ENCODE measurements at regions not wholly inside any gene's neighbourhood (a gene's known extent, or its start where the extent isn't known, plus 50 kb on each side); places are given as distances from the start of the nearest gene placed in this dataset.

DNA sequence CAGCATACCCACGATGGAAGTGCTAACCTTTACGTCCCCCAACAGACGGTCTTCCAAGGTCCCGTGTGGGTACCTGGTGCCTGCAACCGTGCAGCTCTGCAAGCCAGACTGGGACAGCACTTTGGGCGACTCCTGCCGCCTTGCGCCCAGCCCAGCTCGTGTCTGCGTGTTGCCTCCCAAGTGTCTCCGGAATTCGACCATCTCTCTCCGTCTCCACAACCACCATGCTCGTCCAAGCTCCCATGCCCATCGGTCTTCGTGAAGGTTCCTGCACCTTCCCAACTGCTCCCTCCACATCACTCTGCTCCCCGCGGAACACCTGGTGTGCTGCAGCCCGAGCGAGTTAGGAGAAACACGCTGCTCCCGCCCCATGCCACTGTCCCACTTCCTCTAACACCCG is 173.2 kb upstream of the AFDN start:
- TF ChIP-seq, protein P1, sequence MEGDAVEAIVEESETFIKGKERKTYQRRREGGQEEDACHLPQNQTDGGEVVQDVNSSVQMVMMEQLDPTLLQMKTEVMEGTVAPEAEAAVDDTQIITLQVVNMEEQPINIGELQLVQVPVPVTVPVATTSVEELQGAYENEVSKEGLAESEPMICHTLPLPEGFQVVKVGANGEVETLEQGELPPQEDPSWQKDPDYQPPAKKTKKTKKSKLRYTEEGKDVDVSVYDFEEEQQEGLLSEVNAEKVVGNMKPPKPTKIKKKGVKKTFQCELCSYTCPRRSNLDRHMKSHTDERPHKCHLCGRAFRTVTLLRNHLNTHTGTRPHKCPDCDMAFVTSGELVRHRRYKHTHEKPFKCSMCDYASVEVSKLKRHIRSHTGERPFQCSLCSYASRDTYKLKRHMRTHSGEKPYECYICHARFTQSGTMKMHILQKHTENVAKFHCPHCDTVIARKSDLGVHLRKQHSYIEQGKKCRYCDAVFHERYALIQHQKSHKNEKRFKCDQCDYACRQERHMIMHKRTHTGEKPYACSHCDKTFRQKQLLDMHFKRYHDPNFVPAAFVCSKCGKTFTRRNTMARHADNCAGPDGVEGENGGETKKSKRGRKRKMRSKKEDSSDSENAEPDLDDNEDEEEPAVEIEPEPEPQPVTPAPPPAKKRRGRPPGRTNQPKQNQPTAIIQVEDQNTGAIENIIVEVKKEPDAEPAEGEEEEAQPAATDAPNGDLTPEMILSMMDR (optimal IDR thresholded peaks at IDR 0.05 in 1 of 3, IDR thresholded peaks at IDR 0.05 in 1 of 3, conservative IDR thresholded peaks at IDR 0.05 in 1 of 3; ENCODE audit: extremely low read depth in 1 of 3, insufficient read depth in 2 of 3, low read length in 3 of 3): no peak
- TF ChIP-seq EZH2 (IDR thresholded peaks at IDR 0.05; ENCODE audit: low read length): no peak

Data from keratinocyte (primary cell).